GM21528 (cell line): ENCODE measurements at regions not wholly inside any gene's neighbourhood (a gene's known extent, or its start where the extent isn't known, plus 50 kb on each side); places are given as distances from the start of the nearest gene placed in this dataset.
"Not testable (repeated sequence)": the region's sequence is repeated elsewhere in the genome, so short reads cannot be mapped to it uniquely, and the experiment has no call there.

Source experiments
- ATAC-seq: cut with Tn5 transposase; IDR thresholded peaks from one replicate; pipeline ENCODE4 v1.9.1; 2021; ENCODE audit warnings: mild to moderate bottlenecking, moderate library complexity; ENCODE audit not compliant: unreplicated experiment, low FRiP score

DNA sequence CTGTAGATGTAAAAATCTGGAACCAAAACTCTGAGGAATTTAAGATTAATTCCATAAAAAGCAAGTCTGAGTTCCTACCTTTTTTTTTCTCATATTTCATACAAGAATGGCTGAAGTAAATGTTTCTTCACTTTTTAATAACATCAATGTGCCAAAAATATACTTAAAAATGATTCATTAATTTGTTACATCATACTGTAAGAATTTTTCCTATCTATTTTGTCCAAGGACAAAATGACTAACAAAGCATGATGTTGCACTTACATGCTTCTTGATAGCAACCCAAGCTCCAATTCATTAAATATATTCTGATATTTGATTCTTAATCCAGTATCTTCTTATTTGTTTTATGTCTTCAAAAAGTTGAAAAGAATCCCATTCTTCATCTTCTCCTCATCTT lies 988.3 kb downstream of the TLE1 start:
- no peak for ATAC-seq

DNA sequence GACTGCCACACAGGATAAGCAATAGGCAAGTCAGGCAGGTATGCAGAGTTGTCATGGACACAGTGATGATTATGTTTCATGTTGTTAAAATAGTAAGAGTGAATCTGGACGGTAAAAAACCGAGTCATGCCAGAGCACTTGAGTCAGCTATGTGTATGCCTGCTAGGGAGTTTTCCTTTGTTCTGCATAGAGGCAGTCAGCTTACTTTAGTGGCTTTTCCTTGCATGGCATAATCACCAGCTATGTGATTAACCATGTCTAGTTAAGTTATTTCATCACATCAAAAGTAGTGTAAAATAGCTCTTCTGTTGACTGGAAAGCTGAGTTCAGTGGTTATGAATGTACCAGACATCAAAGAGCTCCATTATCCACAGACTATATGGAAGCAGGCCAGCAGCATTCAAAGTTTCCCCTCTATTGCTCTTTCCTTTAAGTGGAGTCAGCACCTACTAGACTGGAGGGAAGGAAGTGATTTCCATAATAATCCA lies 989.8 kb downstream of the TLE1 start:
- ATAC-seq: no peak

DNA sequence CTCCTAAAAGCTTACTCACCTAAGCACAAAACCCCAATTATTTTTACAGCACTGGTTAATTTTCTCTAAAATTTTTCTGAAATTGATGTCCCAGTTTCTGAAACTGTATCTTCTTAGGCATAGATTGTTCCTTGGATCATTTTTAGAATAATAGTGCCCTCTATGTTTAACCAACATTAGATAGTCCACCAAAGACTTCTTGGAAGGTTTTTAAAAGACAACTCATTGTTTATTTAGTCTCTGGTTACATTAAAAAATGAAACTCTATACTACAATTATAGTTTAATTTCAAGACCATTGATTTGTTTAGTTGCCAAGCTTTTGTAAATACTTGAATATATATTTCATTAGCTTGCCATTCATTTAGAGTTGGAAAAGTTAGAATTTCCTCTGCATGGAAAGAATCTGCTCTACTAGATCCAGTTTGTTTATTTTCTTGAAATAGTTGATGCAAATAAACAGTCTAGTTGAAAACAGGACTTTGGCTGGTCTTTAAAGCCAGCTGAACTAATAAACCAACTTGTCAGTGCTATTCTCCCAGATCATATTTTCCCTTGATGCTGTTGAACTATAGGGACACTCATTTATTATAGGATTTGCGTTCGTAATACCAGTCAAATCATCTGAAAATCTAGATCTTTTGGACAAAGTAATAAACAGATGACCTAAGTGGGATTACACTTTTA lies 990.5 kb downstream of the TLE1 start:
- no peak for ATAC-seq

DNA sequence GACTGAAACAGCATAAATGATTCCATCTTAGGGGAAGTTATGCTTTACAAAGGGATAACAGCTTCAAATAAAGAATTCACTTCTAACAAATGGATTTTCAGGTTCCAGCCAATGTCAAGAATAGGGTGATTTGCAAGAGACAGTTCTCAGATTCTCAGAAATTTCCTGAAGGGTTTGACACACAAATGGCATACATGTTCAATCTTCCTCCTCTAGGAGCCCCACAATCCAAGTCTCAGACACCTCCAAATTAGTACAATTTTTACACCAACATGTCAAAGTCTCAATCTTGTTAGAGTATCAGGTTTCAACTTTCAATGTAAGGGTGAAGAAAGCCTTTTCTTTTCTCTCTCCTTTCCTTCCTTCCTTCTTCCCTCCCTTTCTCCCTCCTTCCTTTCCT lies 996.6 kb downstream of the TLE1 start:
- ATAC-seq: no peak

DNA sequence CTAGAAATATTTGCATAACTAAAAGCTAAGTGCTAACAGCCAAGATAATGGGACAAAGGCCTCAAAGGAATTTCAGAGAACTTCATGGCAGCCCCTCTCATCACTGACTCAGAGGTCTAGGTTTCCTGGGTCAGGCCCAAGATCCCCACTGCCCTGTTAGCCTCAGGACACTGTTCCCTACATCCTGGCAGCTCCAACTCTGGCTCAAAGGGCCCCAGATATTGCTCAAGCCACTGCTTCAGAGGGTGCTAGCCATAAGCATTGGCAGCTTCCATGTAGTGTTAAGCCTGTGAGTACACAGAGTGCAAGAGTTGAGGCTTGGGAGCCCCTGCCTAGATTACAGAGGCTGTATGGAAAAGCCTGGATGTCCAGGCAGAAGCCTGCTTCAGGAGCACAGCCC lies 998.1 kb downstream of the TLE1 start:
- ATAC-seq: no peak

DNA sequence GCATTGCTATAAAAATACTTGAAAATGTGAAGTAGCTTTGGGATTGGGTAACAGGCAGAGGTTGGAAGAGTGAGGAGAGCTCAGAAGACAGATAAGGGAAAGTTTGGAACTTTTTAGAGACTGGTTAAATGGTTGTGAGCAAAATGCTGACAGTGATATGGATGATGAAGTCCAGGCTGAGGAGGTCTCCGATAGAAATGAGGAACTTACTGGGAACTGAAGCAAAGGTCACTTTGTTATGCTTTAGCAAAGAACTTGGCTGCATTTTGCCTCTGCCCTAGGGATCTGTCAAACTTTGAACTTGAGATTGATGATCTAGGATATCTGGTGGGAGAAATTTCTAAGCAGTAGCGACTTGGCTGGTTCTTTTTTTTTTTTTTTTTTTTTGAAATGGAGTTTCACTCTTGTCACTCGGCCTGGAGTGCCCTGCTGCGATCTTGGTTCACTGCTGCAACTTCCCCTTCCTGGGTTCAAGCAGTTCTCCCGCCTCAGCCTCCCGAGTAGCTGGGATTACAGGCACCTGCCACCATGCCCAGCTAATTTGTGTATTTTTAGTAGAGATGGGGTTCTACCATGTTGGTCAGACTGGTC lies 998.9 kb downstream of the TLE1 start:
- no peak for ATAC-seq

DNA sequence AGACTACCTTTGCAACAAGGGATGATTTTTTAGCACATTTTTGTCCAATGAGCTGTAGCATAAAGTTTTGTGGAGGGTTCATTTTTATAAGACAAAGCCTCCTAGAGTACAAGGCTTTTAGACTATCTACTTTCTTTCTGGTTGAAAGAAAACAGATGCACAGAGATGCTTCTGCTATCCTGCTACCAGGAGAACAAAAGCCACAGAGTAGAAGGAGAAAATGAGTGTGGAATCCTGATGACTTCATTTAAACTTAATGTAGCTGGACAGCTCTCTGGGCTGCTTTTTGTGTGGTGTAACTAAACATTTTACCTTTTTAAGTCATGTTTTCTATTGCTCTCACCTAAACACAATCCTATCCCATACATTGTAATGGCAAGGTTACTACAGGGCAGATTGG lies 1009.4 kb downstream of the TLE1 start:
- ATAC-seq: no peak

DNA sequence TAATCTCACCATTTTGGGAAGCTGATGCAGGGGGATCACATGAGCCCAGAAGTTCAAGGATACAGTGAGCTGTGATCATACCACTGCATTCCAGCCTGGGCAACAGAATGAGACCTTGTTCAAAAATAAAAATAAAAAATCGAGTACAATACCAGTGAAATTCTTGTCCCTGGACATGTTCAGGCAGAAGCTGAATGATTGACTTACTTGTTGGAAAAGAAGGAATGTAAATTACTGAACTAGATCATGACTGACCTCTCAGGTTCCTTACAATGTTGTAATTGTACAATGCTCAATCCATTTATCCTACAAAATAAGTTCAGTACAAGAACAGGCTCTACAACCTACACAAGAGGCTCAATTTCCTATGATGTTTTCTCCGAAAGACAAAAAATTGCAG lies 1010.4 kb downstream of the TLE1 start:
- ATAC-seq: no peak

DNA sequence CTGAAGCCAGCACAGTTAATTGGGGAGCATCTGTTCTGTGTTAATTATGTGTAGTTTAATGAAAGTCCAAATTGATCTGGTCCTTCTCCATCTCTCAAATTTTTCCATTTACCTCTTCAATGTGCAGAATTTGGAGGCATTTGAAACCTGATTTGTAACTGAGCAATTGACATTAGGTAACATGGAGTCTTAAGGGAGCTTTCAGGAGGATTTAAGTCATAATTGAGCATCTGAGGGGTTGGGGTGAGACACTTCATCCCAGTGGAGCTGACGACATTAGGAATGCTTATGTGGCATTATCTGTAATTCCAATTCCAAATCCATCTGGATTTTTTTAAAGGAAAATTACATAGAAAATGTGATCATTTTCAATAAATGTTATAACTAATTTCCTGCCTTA lies 1015.9 kb downstream of the TLE1 start:
- no peak for ATAC-seq

DNA sequence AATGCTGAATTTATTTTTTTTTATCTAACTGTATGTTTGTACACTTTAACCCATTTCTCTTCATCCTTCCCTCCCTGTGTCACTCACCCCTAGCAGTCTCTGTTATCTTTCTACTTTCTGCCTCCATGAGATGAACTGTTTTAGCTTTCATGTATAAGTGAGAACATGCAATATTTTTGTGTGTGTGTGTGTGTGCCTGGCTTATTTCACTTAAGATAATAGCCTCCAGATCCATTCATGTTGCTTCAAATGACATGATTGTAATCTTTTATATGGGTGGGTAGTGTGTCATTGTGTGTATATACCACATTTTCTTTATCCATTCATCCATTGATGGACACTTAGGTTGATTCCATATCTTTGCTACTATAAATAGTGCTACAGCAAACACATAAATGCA lies 1023.9 kb downstream of the TLE1 start:
- no peak for ATAC-seq

DNA sequence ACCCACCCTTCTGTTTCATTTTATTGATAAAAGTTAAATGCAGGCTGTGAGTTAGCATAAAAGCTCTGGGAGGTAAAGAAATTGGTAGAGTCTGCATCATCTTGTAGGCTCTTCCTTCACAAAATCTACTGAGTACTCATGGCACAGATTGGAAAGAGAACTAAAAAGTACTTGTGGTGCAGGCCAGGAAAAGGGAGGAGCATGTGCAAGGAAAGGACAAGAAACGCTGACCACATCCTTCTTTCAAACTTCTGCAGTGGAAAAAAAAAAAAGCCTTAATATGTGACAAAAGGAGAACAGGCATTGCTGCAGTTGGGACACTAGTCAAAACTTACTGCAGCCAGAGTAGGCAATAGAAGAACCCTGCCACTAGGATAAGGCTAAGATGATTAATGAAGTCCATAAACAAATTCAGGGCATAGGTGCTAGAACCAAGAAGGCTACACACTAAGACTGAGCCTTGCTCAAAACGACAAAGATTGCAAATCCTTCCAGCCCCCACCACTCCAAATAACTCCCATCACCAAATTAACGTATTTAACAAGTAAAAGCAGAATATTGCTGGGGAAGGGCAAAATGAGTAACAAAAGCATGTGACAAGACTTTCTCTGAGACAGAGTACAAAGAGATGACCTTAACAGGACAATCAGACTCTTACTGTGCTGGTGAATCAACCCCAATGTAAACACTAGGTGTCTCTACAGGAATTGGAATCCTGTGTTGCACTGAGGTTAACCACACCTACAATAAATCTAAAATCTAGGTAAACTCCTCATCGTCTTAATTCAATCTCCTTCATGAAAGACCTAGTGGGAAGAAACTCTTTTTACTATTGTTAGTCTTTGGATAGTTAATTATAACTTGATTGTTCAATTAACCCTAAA lies 1024.8 kb downstream of the TLE1 start:
- ATAC-seq: no peak

DNA sequence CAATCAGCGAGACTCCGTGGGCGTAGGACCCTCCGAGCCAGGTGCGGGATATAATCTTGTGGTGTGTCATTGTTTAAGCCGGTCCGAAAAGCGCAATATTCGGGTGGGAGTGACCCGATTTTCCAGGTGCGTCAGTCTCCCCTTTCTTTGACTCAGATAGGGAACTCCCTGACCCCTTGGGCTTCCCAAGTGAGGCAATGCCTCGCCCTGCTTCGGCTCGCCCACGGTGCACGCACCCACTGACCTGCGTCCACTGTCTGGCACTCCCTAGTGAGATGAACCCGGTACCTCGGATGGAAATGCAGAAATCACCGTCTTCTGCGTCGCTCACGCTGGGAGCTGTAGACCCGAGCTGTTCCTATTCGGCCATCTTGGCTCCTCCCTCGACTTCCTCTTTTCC lies 1029.6 kb downstream of the TLE1 start:
- ATAC-seq: not testable (repeated sequence)

DNA sequence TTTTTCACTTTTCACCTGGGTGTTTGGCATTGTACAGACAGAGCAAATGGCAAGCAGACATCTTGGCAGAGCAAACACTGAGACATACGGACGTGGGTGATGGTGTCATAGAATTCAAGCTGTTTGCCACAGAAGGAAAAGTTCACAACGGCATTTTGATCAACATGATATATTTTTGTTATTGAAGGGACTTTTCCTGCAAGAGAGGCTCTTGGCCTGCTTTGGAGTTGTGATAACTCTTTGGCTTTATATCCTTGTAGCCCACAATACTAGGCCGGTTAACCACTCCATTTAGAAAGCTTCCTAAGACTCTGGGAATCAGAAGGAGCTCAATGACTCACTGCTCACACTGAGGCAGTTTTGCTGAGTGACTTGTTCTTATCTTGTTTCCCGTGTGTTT lies 1038.3 kb downstream of the TLE1 start:
- ATAC-seq: no peak

DNA sequence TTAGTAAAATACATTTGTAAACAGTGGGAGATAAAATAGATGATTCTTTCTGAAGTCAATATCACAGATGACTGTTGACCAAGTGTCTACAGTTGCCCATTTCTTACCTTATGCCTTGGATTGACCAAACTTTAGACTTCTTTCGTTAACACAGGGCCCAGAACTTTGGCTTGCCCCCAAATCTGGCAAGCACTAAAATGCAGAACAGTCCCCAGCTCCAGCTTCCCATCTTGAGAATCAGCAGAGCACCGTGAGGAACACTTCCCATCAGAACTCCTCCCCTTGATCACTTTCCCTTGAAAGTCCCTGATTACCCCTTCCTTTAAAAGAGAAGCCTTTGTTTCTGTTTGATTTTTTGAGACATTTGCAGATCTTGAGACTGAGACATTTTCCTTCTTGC lies 1039.9 kb downstream of the TLE1 start:
- ATAC-seq: no peak

DNA sequence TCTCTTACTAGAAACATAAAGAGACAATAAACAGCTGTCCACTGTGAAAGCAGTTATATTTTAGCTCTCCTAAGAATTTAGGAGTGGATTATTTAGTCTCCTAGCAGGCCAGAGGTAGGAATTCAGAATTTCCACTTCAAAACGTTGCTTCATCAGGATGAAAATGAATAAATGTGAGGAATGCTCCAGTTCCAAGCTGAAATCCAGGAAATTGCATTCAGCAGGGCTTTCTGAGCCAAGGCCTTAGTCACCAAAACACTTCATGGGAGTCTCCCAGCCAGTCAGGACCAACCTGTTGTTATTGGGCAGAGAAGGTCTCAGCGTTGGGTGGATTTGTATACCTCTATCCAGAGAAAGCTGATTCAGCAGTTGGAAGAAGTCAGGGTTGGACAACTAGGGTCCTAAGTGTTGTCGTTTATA lies 1040.3 kb downstream of the TLE1 start:
- ATAC-seq: no peak

DNA sequence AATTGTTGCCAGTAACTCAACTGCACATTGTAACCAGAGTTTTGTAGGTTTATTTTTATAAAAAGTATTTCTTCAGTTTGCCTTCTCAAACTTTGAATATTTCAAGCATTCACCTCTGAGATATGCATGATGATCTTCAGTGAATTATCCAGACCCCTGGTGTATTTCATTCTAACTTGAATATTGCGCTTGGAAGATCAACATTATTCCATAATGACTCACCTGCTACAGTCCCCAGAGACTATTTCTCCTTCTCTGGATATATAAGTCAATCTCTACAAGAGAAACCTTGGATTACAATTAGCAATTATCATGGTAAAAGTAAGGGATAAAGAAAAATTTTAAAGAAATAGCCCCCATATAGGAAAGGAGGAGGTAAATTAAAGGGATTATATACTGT lies 1041.0 kb downstream of the TLE1 start:
- no peak for ATAC-seq

DNA sequence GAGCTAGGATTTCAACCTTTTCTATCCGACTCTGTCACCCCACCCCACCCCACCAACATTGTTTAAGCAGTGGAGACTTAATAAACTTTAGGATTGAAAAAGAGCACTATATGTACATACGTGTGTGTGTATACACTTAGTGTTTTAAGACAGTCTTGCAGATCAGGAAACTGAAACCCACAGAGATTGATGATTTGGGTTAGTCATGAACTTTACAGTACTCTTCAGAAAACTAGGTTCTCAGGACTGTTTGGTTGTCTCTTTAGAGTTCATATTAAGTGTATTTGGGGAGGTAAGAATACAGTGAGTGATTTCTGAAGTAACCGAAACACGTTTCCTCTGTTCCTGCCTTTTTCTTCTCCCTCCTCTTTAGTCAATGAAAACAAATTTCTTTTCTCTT lies 1043.1 kb downstream of the TLE1 start:
- no peak for ATAC-seq

DNA sequence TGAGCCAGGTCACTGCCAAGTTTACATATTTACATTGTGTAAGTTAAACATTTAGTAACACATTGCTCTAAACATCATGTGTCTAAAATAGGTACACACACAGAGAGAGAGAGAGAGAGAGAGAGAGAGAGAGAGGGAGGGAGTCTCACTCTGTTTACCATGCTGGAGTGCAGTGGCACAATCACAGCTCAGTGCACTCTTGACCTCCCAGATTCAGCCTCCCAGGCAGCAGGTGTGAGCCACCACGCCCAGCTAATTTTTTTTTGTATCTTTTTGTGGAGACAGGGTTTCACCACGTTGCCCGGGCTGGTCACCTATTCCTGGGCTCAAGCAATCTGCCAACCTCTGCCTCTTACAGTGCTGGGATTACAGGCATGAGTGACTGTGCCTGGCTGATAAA lies 1045.3 kb downstream of the TLE1 start:
- ATAC-seq: no peak

DNA sequence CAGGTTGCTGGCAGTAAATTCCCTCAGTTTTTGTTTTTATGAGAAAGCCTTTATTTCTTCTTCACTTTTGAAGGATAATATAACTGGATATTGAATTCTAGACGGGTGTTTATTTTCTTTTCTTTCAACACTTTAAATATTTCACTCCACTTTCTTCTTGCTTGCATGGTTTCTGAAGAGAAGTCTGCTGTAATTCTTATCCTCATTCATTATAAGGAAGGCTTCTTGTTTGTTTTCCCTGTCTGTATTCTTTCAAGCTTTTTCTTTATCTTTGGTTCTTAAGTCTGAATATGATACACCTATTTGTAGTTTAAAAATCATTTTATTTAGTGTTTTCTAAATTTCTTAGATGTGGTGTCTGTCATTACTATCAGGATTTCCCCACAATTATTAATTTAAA lies 1054.3 kb downstream of the TLE1 start:
- ATAC-seq: no peak

DNA sequence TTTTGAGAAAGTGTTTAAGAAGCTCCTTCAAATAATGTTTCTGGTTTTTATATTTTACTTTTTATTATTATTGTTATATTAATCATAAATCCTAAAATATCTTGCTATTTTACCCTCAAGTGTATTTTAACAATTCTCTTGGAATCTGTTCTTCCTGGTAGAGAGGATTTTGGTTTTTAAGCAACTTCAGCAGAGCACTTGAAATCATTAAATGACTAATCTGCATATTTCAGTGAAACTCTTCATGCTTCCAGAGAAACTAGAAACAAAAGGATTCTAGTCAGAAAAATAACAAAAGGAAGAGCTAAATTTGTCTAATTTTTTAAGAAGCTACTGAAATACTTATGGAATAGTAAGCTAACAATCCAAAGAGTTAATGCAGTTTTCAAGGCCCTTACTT lies 1057.3 kb downstream of the TLE1 start:
- ATAC-seq: no peak

DNA sequence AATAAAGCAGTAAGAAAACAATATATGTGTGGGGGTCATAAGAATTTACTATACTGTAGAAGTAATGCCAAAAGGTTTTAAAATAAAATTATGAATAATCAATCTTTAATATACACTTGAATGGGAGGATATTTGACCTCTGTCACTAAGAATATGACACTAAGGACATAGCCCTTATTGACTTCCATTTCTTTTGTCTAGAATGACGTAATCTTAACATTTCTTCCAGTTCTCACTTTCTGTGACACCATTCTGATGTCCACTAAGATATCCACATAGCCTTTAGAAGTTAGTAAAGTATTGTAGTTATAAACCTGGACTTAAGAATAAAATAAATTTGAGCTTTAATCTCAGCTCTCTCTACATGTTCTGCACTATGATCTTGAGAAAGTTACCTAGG lies 1050.7 kb downstream of the TLE4 start:
- ATAC-seq: no peak

DNA sequence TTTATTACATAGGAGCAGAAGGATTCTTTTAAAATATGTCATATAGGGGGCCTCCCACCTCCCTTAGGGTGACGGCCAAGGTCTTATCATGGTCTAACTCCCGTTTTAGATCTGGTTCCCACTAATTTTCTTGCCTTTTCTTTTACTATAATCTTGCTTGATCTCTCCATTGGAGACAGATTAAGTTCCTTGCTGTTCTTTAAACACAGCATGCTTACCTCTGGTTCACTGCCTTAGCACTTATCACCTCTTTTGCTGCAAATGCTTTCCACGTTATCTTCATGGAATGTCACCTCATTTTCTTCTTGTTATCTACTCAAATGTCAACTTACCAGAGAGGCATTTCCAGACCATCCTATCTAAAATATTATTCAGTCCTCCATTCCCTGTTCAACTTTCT lies 1047.6 kb downstream of the TLE4 start:
- ATAC-seq: no peak
